Loucy (cell line): ENCODE measurements at regions not wholly inside any gene's neighbourhood (a gene's known extent, or its start where the extent isn't known, plus 50 kb on each side); places are given as distances from the start of the nearest gene placed in this dataset.

Source experiments
- H2AFZ ChIP-seq: fragments of 200-600 bp; sonication (generic); 2 replicates; pipeline ENCODE4 v1.6.0; 2016; ENCODE audit warnings: antibody characterized with exemption, mild to moderate bottlenecking, low read length, moderate library complexity
- H3F3A ChIP-seq: fragments of 200-600 bp; 2 replicates; pipeline ENCODE4 v1.6.0; 2016; ENCODE audit warnings: antibody characterized with exemption, low read depth, mild to moderate bottlenecking
- H3K27me3 ChIP-seq: fragments of 200-600 bp; sonication (generic); 2 replicates; pipeline ENCODE4 v1.6.1; 2014; ENCODE audit warnings: low read length, mild to moderate bottlenecking; ENCODE audit not compliant: insufficient read depth, poor library complexity, severe bottlenecking
- H3K36me3 ChIP-seq: fragments of 200-600 bp; sonication (generic); 2 replicates; pipeline ENCODE4 v1.6.1; 2016; ENCODE audit warnings: low read length; ENCODE audit not compliant: insufficient read depth
- H3K4me1 ChIP-seq: fragments of 200-600 bp; sonication (generic); 2 replicates; pipeline ENCODE4 v1.5.1; 2014; ENCODE audit warnings: low read length, mild to moderate bottlenecking; ENCODE audit not compliant: insufficient read depth, poor library complexity, severe bottlenecking
- H3K4me2 ChIP-seq: fragments of 200-600 bp; sonication (generic); 2 replicates; pipeline ENCODE4 v1.6.0; 2014; ENCODE audit warnings: antibody characterized with exemption, low read length, low read depth, mild to moderate bottlenecking; ENCODE audit not compliant: poor library complexity, severe bottlenecking
- H3K4me3 ChIP-seq: fragments of 200-600 bp; sonication (generic); 2 replicates; pipeline ENCODE4 v1.5.1; 2014; ENCODE audit warnings: low read length, mild to moderate bottlenecking, mixed read lengths; ENCODE audit not compliant: poor library complexity, severe bottlenecking
- H3K79me2 ChIP-seq: fragments of 200-600 bp; sonication (generic); 2 replicates; pipeline ENCODE4 v1.6.1; 2014; ENCODE audit warnings: low read length; ENCODE audit not compliant: insufficient read depth
- H3K9ac ChIP-seq: fragments of 200-600 bp; sonication (generic); 2 replicates; pipeline ENCODE4 v1.6.0; 2014; ENCODE audit warnings: mild to moderate bottlenecking, low read depth, low read length, moderate library complexity; ENCODE audit not compliant: poor library complexity, severe bottlenecking
- H3K9me2 ChIP-seq: fragments of 200-600 bp; sonication (generic); replicated peaks from 2 replicates; pipeline ENCODE4 v1.6.1; 2016; ENCODE audit warnings: low read depth, low read length, mixed read lengths
- H3K9me3 ChIP-seq: fragments of 200-600 bp; sonication (generic); 2 replicates; pipeline ENCODE4 v1.6.1; 2014; ENCODE audit warnings: mild to moderate bottlenecking, antibody characterized with exemption, low read length, low read depth; ENCODE audit not compliant: insufficient read depth
- H4K20me1 ChIP-seq: fragments of 200-600 bp; sonication (generic); 2 replicates; pipeline ENCODE4 v1.6.0; 2014; ENCODE audit warnings: antibody characterized with exemption, low read length, mild to moderate bottlenecking; ENCODE audit not compliant: insufficient read depth, poor library complexity, severe bottlenecking
- EZH2phosphoT487 ChIP-seq: fragments of 200-600 bp; IDR thresholded peaks from 2 replicates; pipeline ENCODE4 v1.6.1; 2018; ENCODE audit warnings: antibody characterized with exemption, mild to moderate bottlenecking, moderate library complexity, borderline replicate concordance
- TF ChIP-seq, protein P1 (sequence below): fragments of 200-600 bp; sonication (generic); conservative IDR thresholded peaks from 2 replicates; pipeline ENCODE4 v1.5.1; 2014; ENCODE audit warnings: mild to moderate bottlenecking, antibody characterized with exemption, low read length

DNA sequence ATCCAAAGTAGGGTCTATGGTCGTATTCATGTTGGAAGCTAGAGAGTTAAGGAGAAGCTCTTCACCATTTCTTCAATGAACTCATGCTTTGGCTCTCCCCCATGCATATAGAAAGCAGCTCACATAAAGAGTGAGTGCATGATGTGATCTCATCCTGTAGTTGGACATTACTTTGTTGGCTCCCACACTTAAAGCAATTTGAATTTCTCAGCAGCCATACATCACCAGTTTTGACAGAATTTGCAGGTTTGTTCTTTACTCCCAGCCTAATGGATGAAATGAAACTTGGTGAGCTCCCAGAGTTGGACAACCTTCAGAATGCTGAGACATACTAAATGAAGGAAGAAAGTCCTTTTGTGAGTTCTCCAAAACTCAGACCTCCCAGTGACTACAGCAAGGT, 613.5 kb downstream of the IQCM start:
- H3K27me3 ChIP-seq = no peaks in the 10 kb centered on the region
- no peaks in the 10 kb centered on the region for H4K20me1 ChIP-seq
- H3K9ac ChIP-seq = no peak overlapping the region
- H3K4me1 ChIP-seq = no peaks in the 10 kb centered on the region
- H3F3A ChIP-seq = no peaks in the 10 kb centered on the region
- TF ChIP-seq, protein P1, sequence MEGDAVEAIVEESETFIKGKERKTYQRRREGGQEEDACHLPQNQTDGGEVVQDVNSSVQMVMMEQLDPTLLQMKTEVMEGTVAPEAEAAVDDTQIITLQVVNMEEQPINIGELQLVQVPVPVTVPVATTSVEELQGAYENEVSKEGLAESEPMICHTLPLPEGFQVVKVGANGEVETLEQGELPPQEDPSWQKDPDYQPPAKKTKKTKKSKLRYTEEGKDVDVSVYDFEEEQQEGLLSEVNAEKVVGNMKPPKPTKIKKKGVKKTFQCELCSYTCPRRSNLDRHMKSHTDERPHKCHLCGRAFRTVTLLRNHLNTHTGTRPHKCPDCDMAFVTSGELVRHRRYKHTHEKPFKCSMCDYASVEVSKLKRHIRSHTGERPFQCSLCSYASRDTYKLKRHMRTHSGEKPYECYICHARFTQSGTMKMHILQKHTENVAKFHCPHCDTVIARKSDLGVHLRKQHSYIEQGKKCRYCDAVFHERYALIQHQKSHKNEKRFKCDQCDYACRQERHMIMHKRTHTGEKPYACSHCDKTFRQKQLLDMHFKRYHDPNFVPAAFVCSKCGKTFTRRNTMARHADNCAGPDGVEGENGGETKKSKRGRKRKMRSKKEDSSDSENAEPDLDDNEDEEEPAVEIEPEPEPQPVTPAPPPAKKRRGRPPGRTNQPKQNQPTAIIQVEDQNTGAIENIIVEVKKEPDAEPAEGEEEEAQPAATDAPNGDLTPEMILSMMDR = no peak
- TF ChIP-seq EZH2phosphoT487 = no peak
- H3K79me2 ChIP-seq = no peaks in the 10 kb centered on the region
- H3K4me2 ChIP-seq = no peak overlapping the region
- no peak overlapping the region for H3K4me3 ChIP-seq
- H2AFZ ChIP-seq = no peak overlapping the region
- H3K36me3 ChIP-seq = no peaks in the 10 kb centered on the region
- H3K9me3 ChIP-seq = no peaks in the 10 kb centered on the region
- H3K9me2 ChIP-seq = no peaks in the 10 kb centered on the region

DNA sequence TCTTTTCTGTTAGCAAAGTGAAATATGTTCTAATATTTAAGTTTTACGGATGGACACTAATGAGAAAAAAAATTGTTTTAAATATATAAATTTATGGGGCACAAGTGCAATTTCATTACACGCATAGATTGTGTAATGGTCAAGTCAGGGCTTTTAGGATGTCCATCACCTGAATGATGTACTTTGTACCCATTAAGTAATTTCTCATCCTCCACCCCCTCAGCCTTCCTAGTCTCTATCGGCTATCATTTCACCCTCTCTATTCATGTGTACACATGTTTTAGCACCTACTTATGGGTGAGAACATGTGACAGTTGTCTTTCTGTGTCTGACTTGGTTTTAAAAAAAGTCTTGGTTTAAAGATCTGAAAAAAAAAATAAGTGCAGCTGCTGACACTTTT, 616.0 kb downstream of the IQCM start:
- TF ChIP-seq, protein P1 = no peak
- no peaks in the 10 kb centered on the region for H3K36me3 ChIP-seq
- H3K4me1 ChIP-seq = no peaks in the 10 kb centered on the region
- H2AFZ ChIP-seq = no peak overlapping the region
- no peak overlapping the region for H3K4me2 ChIP-seq
- no peak overlapping the region for H3K9ac ChIP-seq
- H3K9me2 ChIP-seq = no peaks in the 10 kb centered on the region
- no peaks in the 10 kb centered on the region for H4K20me1 ChIP-seq
- H3K4me3 ChIP-seq = no peak overlapping the region
- no peaks in the 10 kb centered on the region for H3K27me3 ChIP-seq
- H3K9me3 ChIP-seq = no peaks in the 10 kb centered on the region
- H3K79me2 ChIP-seq = no peaks in the 10 kb centered on the region
- H3F3A ChIP-seq = no peaks in the 10 kb centered on the region

DNA sequence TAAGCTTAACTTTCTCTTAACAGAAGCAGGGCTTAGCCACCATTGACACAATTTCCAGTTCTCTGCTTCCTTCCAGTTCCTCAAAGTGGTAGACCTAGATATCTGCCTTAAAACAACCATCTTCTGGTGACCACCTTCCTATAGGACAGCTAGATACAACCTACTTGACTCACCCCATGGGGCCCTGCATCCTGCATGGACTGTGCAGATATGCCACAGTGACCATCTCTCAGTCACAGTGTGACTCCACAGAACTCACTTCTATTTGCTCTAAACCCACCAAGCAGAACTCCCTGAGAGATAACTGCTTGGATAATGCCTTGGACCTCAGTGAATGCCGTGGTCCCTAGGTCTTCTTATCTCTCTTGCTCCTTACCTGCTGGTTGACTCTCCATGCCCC, 621.6 kb downstream of the IQCM start:
- Histone ChIP-seq H3K4me2 (no peak overlapping the region), H2AFZ (no peak overlapping the region), H3K9me2 (no peaks in the 10 kb centered on the region), H4K20me1 (no peaks in the 10 kb centered on the region), H3F3A (no peaks in the 10 kb centered on the region), H3K9me3 (no peaks in the 10 kb centered on the region), H3K4me3 (no peak overlapping the region), H3K9ac (no peak overlapping the region), H3K36me3 (no peaks in the 10 kb centered on the region), H3K79me2 (no peaks in the 10 kb centered on the region), H3K4me1 (no peaks in the 10 kb centered on the region), H3K27me3 (no peaks in the 10 kb centered on the region)
- no peak for TF ChIP-seq EZH2phosphoT487
- TF ChIP-seq, protein P1 = no peak
